GM21526 (cell line): ENCODE measurements at regions not wholly inside any gene's neighbourhood (a gene's known extent, or its start where the extent isn't known, plus 50 kb on each side); places are given as distances from the start of the nearest gene placed in this dataset.

Experiments
- ATAC-seq: cut with Tn5 transposase; IDR thresholded peaks from one replicate; pipeline ENCODE4 v1.9.1; 2021; ENCODE audit warnings: moderate library complexity; ENCODE audit not compliant: unreplicated experiment, low FRiP score

DNA sequence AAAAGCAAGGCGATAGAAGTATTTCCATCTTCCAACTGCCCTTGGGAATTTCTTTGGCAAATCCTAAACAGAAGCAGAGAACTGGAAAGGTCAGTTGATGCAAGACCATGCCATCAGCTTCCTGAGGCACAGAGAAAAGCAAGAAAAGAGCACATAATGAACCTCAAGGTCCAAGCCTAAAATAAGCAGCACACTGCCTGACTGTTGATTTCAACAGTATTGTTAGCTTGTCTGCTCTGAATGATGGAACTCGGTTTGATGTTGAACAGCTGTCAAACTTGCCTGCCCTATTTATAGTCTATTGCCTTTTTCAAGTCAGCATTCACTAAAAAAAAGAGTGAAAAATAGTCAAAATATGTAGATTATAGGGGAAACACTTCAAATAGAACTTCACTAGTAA lies 1192.0 kb upstream of the PHF14 start:
- ATAC-seq = no peak

DNA sequence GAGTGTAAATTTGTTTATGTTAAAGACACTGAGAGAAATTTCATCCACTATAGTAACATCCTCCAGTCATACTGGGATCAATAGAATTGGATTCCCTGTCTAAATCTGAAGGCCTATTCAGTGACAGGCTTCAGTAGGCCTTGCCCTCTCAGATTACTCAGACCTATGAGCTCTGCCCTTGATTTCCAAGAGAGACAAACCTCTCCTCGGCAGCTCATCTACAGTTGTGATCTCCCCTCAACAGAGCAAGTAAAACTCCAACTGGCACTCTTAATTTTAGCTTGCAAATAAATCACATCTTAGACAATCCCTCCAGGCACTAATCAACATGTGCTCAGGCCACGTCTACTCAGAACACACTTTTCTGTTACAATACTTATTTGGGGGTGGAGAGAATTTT lies 1191.4 kb upstream of the PHF14 start:
- ATAC-seq = no peak

DNA sequence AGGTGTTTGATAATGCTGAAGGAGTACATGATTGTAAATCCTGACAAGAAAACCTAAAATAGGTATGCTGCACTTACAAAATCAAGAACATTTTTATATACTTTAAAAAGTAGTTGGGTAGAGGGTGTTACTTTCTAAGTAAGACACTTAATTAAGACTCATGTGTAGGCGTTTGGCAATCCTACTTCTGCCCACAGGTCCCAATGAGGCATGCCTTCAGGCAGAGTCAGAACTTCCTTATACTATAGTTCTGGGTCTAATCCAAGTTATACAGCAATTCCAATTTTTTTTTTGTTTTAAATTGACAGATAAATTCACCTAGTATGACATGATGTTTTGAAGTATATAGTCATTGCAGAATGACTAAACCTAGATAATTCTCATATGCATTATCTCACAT lies 1188.5 kb upstream of the PHF14 start:
- ATAC-seq = no peak

DNA sequence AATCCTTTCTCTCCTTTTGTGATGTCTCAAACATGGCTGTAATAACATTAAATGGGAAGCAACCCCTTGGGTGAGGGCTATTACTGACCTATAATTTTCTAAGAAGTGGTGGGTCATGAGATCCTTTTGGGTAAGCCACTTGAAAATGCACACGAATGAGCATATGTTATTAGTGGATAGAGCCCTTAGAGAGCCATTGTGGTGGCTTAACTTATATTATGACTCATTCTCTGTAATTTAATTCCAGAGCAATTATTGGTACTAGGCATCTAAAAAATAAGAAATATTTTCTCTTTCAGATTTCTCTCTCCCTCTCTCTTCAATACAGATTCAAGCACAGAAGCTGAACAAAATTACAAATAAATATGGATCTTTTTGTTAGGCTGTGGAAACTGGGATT lies 1177.4 kb upstream of the PHF14 start:
- ATAC-seq = no peak

DNA sequence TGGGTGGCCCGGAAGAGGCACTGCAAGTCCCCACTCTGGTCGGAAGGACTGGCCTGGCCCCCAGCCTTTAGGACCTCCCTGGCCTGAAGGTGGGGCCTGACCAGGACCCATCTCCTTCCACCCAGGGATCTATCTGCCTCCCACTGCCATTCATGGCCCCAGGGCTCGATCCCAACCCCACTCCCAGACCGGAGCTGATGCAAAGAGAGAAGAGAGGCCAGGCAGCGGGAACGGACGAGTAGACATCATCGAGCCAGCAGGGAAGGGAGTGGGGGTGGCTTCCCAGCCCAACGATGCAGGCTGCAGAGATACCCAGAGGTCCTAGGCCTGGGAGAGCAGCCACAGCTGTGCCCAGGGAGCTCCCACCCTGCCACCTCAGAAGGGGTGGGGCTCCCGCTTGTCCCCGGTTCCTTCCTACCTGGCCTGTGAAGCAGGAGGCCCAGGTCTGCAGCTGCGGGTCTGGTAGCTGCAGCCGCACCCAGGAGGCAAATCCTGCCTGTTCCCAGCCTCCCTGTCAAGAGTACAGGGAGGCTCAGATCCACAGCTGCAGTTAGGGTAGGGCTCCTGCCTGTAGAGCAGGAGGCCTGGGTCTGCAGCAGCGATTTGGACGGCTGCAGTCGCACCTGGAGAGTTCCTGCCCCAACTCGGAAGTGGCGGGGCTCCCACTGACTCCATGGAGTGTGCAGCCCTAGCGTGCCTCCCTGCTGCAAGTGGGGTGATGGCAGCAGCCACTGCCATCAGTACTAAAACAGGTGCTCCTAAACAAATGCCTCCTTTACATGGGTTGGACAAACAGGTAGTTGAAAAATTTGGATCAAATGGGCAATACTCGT lies 1151.0 kb upstream of the PHF14 start:
- ATAC-seq = no peak

DNA sequence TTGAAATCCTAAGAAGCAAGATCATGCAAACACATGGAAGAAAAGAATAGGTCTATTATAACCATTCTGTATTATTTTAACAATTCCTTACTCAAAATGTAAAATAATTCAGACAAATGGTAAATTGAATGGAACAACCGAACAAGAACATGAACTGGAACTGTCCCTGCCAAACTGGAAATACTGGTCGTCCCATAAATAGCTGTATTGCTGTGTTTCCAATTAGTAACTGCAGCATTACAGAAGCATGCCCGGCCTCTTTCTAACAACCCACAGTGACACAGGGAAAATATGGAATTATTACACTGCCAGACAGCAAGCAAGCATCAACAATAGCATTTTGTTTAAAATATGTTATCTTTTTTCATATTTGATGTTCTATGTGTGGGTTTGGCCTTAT lies 1138.5 kb upstream of the PHF14 start:
- no peak for ATAC-seq

DNA sequence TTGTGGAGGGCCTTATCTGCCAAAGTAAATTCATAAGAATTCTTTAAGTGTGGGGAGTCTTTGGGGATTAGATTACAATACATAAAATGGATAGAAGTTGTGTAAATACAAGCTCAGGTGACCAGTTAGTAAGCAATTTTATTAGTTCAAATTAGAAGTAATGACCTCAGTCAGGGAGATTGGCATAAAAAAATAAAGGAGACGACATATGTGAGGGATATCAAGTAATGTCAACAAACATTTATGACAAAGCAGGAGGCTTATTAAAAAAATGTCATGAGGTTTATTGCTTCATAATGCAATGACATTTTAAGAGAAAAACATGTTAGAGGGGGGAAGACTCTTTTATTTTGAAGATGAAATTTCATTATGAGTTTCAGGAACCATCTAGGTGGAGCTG lies 1137.0 kb upstream of the PHF14 start:
- no peak for ATAC-seq

DNA sequence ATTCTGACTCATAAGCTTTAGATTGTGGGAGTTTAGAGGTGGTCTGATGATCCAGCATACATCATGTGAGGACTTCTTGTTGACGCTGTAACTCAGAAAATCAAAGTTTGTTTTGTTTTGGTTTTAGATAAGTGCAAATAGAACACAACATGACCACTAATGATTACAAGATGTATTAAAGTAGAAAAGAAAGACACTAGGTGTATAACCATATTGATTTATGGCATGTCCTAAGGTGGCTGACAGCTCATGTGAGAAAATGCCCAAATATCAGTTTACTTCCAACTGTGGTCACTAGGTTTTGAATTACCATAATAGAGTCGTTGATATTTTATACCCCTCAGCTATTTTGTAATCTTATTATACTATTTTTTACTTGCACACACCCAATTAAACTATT lies 1131.4 kb upstream of the PHF14 start:
- ATAC-seq = no peak

DNA sequence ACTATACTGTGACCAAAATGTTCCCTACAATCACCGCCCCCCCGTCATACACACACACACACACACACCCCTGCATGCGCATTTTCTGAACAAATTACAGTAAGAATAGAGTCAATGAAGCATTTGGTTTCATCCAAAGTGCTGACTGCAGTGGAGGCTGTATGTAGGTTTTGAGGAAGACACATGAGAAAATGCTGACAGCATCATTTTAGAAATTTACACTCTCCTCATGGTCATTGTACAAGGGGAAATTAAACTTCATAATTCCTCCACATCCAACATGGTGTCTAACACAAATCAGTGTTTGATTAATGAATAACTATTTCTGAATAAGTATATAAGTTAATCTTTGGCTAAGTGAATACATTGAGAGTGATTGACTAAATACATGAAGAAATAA lies 1126.8 kb upstream of the PHF14 start:
- no peak for ATAC-seq

DNA sequence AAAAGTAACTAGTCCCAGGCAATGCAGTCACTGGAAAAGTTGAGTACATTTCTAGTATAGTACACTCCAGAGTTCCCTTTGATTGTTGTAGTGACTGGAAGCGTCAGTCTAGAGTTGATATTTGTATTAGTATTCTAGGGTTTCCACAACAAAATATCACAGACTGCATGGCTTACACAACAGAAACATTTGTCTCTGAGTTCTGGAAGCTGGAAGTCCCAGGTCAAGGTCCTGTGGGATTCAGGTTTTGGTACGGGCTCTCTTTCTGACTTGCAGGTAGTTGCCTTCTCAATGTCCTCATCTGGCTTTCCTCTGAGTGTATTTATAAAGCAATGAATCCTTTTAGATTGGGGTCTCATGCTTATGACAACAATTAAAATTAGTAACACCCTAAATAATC lies 1119.1 kb upstream of the PHF14 start:
- ATAC-seq = no peak

DNA sequence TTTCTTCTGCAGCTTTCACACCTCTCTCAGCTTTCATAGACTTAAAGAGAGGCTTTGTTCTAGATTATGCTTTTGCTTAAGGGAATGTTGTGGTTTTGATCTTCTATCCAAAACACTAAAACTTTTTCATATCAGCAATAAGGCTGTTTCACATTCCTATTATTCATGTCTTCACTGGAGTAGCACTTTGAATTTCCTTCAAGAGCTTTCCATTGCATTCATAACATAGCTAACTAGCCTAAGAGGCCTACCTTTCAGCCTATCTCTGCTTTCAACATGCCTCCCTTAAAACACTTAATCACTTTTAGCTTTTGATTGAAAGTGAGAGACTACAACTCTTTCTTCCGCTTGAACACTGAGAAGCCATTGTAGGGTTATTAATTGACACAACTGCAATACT lies 1117.0 kb upstream of the PHF14 start:
- ATAC-seq = no peak

DNA sequence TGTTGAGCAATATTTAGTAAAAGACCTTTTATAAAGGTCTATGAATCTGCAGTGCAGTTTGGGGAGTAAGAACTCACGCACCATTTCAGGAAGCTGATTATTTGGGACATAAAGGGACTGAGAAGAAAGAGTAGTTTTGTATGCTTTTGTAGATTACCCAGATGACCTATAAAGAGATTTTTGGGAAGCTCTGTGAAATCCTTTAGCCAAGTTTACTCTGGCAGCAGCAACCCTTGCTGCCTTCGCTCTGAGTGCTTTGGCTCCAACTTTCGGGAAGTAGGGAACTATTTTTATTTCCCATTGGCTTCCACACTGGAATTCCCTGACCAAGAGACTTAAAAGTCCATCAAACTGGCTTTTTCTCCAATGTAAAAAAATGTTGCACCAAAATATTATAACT lies 1110.1 kb upstream of the PHF14 start:
- no peak for ATAC-seq

DNA sequence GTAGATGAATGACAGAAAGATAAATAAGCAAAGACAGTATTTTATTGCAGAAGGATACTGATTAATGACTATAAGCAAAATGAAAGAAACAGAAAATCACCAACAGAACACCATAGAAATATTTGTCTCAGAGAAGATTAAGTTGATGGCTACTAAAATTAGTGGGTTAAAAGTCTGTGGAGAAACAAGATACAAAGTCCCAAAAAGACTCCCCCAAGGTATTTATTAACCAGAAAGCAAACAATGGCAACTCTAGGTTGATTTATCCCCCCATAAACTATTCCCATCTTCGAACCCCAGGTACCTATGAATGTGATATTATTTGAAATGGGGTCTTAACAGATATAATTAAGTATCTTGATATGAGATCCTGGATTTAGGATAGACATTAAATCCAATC lies 1104.5 kb upstream of the PHF14 start:
- no peak for ATAC-seq

DNA sequence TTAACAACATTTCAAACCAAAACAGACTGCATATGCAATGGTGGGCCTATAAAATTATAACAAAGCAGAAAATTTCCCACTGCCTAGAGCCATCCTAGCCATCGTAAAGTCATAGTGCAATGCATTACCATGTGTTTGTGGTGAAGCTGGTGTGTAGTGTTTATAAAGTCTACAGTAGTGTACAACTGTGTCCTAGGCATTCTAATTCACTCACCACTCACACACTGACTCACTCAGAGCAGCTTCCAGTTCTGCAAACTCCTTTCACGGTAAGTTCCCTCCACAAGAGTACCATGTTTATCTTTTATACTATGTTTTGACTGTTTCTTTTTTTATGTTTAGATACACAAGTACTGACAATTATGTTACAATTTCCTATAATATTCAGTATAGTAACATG lies 1104.1 kb upstream of the PHF14 start:
- ATAC-seq = no peak

DNA sequence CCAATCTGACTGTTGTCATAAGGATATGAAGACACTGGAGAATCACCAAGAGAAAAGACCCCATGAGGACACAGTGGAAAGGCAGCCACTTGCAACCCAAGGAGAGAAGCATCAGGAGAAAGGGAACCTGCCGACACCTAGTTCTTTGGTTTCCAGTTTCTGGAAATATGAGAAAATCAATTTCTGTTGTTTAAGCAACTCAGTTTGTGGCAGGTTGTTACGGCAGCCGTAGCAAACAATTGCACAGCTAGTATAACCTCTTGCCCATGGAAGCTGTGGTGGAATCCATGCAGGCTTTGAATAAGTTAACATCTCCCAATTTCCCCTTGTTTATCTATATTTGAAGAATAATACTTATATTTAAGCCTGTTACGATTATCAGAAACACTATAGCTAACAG lies 1103.0 kb upstream of the PHF14 start:
- no peak for ATAC-seq

DNA sequence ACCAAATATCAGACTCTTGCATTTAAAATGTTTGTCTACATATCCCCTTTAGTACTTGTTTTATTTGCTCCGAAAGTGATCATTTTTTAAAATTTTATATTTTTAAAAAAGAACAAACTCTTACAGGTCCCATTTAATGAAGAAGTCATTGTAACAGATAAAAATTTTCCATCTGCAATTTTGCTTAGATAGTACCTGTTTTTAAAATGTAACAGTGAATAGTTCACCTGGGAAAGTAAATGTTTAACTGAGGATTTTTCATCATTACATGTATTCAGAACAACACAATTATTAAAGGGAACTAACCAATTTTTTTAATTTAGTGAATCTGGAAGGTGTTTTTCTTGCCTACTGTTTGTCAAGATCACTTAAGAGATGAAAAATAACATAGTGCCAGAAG lies 1099.5 kb upstream of the PHF14 start:
- no peak for ATAC-seq

DNA sequence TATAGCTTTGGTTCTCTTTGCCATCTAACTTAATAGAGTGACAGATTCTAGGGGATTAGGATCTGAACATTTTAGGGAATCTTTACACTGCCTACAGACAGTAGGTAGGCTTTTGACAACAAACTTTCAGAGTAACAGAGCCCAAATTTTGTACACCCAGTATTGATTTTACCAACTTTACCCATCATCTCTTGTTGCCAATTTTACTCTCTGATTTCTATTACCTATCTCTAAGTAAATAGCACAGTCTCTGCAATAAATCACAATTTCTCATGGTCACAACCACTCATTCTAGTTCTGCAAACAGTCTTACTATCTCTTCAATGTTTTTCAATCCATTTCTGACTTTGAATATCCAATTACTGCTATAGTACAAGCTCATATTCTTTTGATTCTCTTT lies 1097.6 kb upstream of the PHF14 start:
- ATAC-seq = no peak

DNA sequence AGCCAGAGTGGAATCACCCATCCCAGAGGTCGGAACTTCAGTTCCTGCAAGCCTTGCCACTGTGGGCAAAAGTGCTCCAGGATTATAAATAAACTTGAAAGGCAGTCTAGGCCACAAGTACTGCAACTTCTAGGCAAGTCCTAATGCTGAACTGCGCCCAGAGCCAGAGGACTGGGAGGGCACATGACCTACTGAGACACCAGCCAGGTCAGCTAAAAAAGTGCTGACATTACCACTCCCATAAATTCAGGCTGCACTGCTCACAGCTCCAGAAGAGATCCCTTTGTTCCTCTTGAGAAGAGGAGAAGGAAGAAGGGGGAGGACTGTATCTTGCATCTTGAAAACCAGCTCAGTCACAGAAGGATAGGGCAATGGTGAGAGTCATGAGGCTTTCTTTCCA lies 1084.1 kb upstream of the PHF14 start:
- ATAC-seq = no peak

DNA sequence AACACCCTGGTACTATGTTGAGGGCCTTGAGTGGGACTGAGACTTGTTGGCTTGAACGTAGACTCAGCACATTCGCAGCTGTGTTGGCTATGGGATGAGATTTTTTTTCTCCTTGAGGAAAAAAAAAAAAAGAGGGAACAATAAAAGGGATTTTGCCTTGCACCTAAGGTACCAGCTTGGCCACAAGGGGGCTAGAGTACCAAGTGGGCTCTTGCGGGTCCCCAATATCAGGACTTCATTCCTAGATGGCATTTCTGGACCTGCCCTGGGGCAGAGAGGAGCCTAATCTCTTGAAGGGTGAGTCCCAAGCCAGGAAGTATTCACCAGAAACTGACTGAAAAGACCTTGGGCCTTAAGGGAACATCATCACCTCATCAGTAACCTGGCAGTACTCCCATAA lies 1083.6 kb upstream of the PHF14 start:
- no peak for ATAC-seq

DNA sequence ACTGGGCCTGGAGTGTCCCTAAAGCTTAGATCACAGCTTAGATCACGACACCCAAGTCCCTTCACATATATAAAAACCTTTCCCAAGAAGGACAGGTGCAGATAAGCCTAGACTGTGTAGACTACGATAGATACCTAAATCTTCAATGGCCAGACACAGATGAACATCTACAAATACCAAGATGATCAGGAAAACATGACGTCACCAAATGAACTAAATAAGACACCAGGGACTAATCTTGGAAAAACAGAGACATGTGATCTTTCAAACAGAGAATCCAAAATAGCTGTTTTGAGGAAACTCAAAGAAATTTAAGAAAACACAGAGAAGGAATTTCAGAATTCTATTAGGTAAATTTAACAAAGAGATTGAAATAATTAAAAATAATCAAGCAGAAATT lies 1082.6 kb upstream of the PHF14 start:
- no peak for ATAC-seq

DNA sequence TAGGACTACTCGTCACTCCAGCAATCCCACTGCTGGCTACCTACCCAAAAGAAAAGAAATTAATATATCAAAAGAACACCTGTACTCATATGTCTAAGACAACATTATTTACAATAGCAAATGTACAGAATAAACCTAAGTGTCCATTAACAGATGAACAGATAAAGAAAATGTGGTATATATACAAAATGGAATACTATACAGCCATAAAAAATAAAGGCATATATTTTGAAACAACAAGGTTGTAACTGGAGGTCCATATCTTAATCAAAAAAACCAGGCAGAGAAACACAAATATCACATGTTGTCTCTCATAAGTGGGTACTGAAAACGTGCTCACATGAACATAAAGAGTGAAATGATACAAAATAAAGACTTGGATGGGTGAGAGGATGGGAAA lies 1073.3 kb upstream of the PHF14 start:
- ATAC-seq = no peak

DNA sequence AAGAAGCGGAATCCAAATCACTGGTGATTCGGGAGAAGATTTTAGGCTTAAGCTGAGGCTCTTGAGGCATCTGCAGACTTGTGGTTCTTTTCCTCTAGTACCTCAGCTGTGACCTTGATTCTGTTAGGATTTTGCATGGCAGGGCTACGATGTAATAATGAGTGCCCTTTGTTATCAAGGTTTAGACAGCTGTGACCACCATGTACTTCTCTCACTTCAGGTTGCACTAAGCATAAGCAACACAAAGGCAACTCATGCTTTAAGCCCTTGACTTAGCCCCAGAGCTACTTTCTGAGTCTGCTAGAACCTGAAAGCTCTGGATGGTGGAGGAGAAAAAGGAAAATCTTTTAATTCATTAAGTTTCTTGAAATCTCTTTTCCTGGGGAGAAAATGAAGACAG lies 1052.3 kb upstream of the PHF14 start:
- ATAC-seq = no peak
